ENCODE measurements at regions not wholly inside any gene's neighbourhood (a gene's known extent, or its start where the extent isn't known, plus 50 kb on each side); places are given as distances from the start of the nearest gene placed in this dataset.
"Not testable (repeated sequence)": the region's sequence is repeated elsewhere in the genome, so short reads cannot be mapped to it uniquely, and the experiment has no call there.

- TF ChIP-seq MAX (IDR thresholded peaks at IDR 0.05; ENCODE audit: low read depth, low read length) (no peak), MYC (IDR thresholded peaks at IDR 0.05; ENCODE audit: low read depth, low read length) (no peak), CTCF (IDR thresholded peaks at IDR 0.05; ENCODE audit: low read depth, low read length) (no peak), POLR2A (IDR thresholded peaks at IDR 0.05; ENCODE audit: extremely low read depth, insufficient read length) (no peak)
- H3K4me3 ChIP-seq (ENCODE audit: low read depth, low read length): no peak overlapping the region
- DNase-seq (ENCODE audit: low read depth): no peak
Observed at GRCh38 chr13:71005919-71006318, 861.1 kb downstream of the DACH1 start.

GRCh38 chr13:70995338-70995737, 871.7 kb downstream of the DACH1 start:
- TF ChIP-seq CTCF (IDR thresholded peaks at IDR 0.05; ENCODE audit: low read depth, low read length) (no peak), MAX (IDR thresholded peaks at IDR 0.05; ENCODE audit: low read depth, low read length) (no peak), MYC (IDR thresholded peaks at IDR 0.05; ENCODE audit: low read depth, low read length) (no peak), POLR2A (IDR thresholded peaks at IDR 0.05; ENCODE audit: extremely low read depth, insufficient read length) (no peak)
- no peak overlapping the region for H3K4me3 ChIP-seq (ENCODE audit: low read depth, low read length)
- no peak for DNase-seq (ENCODE audit: low read depth)

- TF ChIP-seq MYC (IDR thresholded peaks at IDR 0.05; ENCODE audit: low read depth, low read length): no peak
- no peak for TF ChIP-seq POLR2A (IDR thresholded peaks at IDR 0.05; ENCODE audit: extremely low read depth, insufficient read length)
- TF ChIP-seq MAX (IDR thresholded peaks at IDR 0.05; ENCODE audit: low read depth, low read length): no peak
- no peak for TF ChIP-seq CTCF (IDR thresholded peaks at IDR 0.05; ENCODE audit: low read depth, low read length)
- no peak for DNase-seq (ENCODE audit: low read depth)
- no peak overlapping the region for H3K4me3 ChIP-seq (ENCODE audit: low read depth, low read length)
Observed at GRCh38 chr13:70994191-70994590, 872.8 kb downstream of the DACH1 start.

GRCh38 chr13:70987043-70987442, 878.8 kb upstream of the KLHL1 start:
- H3K4me3 ChIP-seq (ENCODE audit: low read depth, low read length): no peak overlapping the region
- DNase-seq (ENCODE audit: low read depth): no peak
- TF ChIP-seq MYC (IDR thresholded peaks at IDR 0.05; ENCODE audit: low read depth, low read length): no peak
- TF ChIP-seq MAX (IDR thresholded peaks at IDR 0.05; ENCODE audit: low read depth, low read length): no peak
- no peak for TF ChIP-seq CTCF (IDR thresholded peaks at IDR 0.05; ENCODE audit: low read depth, low read length)
- no peak for TF ChIP-seq POLR2A (IDR thresholded peaks at IDR 0.05; ENCODE audit: extremely low read depth, insufficient read length)

GRCh38 chr13:70985371-70985770, 877.1 kb upstream of the KLHL1 start:
- TF ChIP-seq MYC (IDR thresholded peaks at IDR 0.05; ENCODE audit: low read depth, low read length) (no peak), MAX (IDR thresholded peaks at IDR 0.05; ENCODE audit: low read depth, low read length) (no peak), CTCF (IDR thresholded peaks at IDR 0.05; ENCODE audit: low read depth, low read length) (no peak), POLR2A (IDR thresholded peaks at IDR 0.05; ENCODE audit: extremely low read depth, insufficient read length) (no peak)
- DNase-seq (ENCODE audit: low read depth): no peak
- H3K4me3 ChIP-seq (ENCODE audit: low read depth, low read length): no peak overlapping the region

- not testable (repeated sequence) for DNase-seq (ENCODE audit: low read depth); H3K4me3 ChIP-seq (ENCODE audit: low read depth, low read length)
Observed at GRCh38 chr13:70981219-70981618, 873.0 kb upstream of the KLHL1 start.

Measured in NB4 (cell line).